GM12878 (cell line): ENCODE measurements at regions not wholly inside any gene's neighbourhood (a gene's known extent, or its start where the extent isn't known, plus 50 kb on each side); places are given as distances from the start of the nearest gene placed in this dataset.

Experiments used
- ATAC-seq: fragments of 200-7000 bp; cut with Tn5 transposase; 3 replicates; pipeline ENCODE4 v1.9.1; 2020; ENCODE audit warnings: mild to moderate bottlenecking, moderate library complexity
- BruUV-seq: library from RNA; stranded (reverse); fragments of 400-500 nt; replicated peaks from 2 replicates; lab custom pipeline; 2021; lab: Mats Ljungman, UMichigan
- CTCF ChIA-PET: fragments of 300-600 bp; sonication (Branson Sonifier 250); formaldehyde crosslinking; extraction: SDS; loops from one replicate; lab custom pipeline; 2021; ENCODE audit warnings: inconsistent platforms; lab: Yijun Ruan, JAX
- POLR2A ChIA-PET: fragments of 350-600 bp; formaldehyde crosslinking; extraction: SDS; loops from one replicate; lab custom pipeline; 2021; ENCODE audit warnings: inconsistent platforms; lab: Charles Lee
- RAD21 ChIA-PET: fragments of 300-600 bp; sonication (Branson Sonifier 250); formaldehyde crosslinking; loops from one replicate; lab custom pipeline; 2023; ENCODE audit warnings: antibody characterized with exemption; ENCODE audit not compliant: unreplicated experiment; lab: Charles Lee
- SMC1A ChIA-PET: fragments of 300-600 bp; sonication (Branson Sonifier 250); formaldehyde crosslinking; loops from one replicate; lab custom pipeline; 2023; ENCODE audit not compliant: unreplicated experiment, uncharacterized antibody; lab: Charles Lee
- DNase-seq: peaks from one replicate; pipeline ENCODE4 v3.0.0-alpha.2; 2011; ENCODE audit warnings: low read depth, low spot score
- FAIRE-seq: peaks from 3 replicates; lab custom pipeline; 2011; peaks lifted over from hg19 to GRCh38; lab: Jason Lieb, UNC
- H2AFZ ChIP-seq: 2 replicates; pipeline ENCODE4 v1.6.0; 2011; ENCODE audit warnings: low read depth, low read length, control low read depth; ENCODE audit not compliant: control insufficient read depth
- H3K27ac ChIP-seq: 2 replicates; pipeline ENCODE4 v1.5.1; 2011; ENCODE audit warnings: control low read depth; ENCODE audit not compliant: control insufficient read depth, insufficient read depth
- H3K27me3 ChIP-seq, 2 experiments: replicated peaks in 1 of 2; 2 replicates each; pipeline versions ENCODE4 v1.6.0 to v1.6.1; 2011; ENCODE audit warnings: low read length in 1 of 2; ENCODE audit not compliant: control insufficient read depth in 2 of 2, insufficient read depth in 2 of 2
- H3K36me3 ChIP-seq, 2 experiments: 2 replicates each; pipeline ENCODE4 v1.5.1; 2011; ENCODE audit warnings: low read length in 1 of 2; ENCODE audit not compliant: control insufficient read depth in 2 of 2, insufficient read depth in 2 of 2
- H3K4me1 ChIP-seq: 2 replicates; pipeline ENCODE4 v1.6.1; 2011; ENCODE audit warnings: mild to moderate bottlenecking, low read length, moderate library complexity, mixed read lengths; ENCODE audit not compliant: control insufficient read depth, insufficient read depth
- H3K4me2 ChIP-seq: 2 replicates; pipeline ENCODE4 v1.6.0; 2011; ENCODE audit warnings: control low read depth; ENCODE audit not compliant: control insufficient read depth, insufficient read depth
- H3K4me3 ChIP-seq: fragments of 200-600 bp; sonication (generic); 2 replicates; pipeline ENCODE4 v1.5.1; 2016
- H3K79me2 ChIP-seq: 2 replicates; pipeline ENCODE4 v1.6.0; 2011; ENCODE audit warnings: low read length; ENCODE audit not compliant: control insufficient read depth, insufficient read depth
- H3K9ac ChIP-seq: 2 replicates; pipeline ENCODE4 v1.8.0; 2011; ENCODE audit warnings: low read length, control low read depth, mixed read lengths; ENCODE audit not compliant: control insufficient read depth, insufficient read depth
- H3K9me3 ChIP-seq: replicated peaks from 3 replicates; pipeline ENCODE4 v1.5.1; 2011; ENCODE audit warnings: mild to moderate bottlenecking, low read length; ENCODE audit not compliant: control insufficient read depth, insufficient read depth
- H4K20me1 ChIP-seq: 2 replicates; pipeline ENCODE4 v1.6.0; 2011; ENCODE audit not compliant: control insufficient read depth, insufficient read depth
- CBFB ChIP-seq: IDR thresholded peaks from 2 replicates; pipeline ENCODE4 v1.6.1; 2016; ENCODE audit warnings: antibody characterized with exemption, low read depth
- EGR1 ChIP-seq, 2 experiments: IDR thresholded peaks; 1 replicate in 1 of 2; 2 replicates in 1 of 2; pipeline ENCODE4 v1.6.1; 2011 to 2012; ENCODE audit warnings: low read depth in 2 of 2, low read length in 2 of 2, borderline replicate concordance in 1 of 2, mild to moderate bottlenecking in 1 of 2, moderate library complexity in 1 of 2
- ELK1 ChIP-seq: IDR thresholded peaks from 2 replicates; pipeline ENCODE4 v1.6.1; 2012; ENCODE audit warnings: low read depth, low read length, improper control_type of control experiment
- NFIC ChIP-seq: IDR thresholded peaks from 2 replicates; pipeline ENCODE4 v1.6.1; 2012; ENCODE audit warnings: low read depth, mild to moderate bottlenecking, inconsistent platforms, low read length, moderate library complexity
- NR2F1 ChIP-seq: fragments of 450-650 bp; conservative IDR thresholded peaks from 2 replicates; pipeline ENCODE4 v1.6.1; 2017; ENCODE audit warnings: mild to moderate bottlenecking
- POLR2AphosphoS2 ChIP-seq: IDR thresholded peaks from 2 replicates; pipeline ENCODE4 v1.6.1; 2011; ENCODE audit warnings: low read depth, mild to moderate bottlenecking, low read length, improper control_type of control experiment, moderate library complexity
- RAD21 ChIP-seq: IDR thresholded peaks from 2 replicates; pipeline ENCODE4 v1.6.1; 2011; ENCODE audit warnings: mild to moderate bottlenecking, low read depth, low read length, moderate library complexity; ENCODE audit not compliant: insufficient read depth
- RUNX3 ChIP-seq: IDR thresholded peaks from 2 replicates; pipeline ENCODE4 v1.6.1; 2012; ENCODE audit warnings: low read length, inconsistent platforms
- SIX5 ChIP-seq: IDR thresholded peaks from 2 replicates; pipeline ENCODE4 v1.6.1; 2011; ENCODE audit warnings: mild to moderate bottlenecking, low read depth, low read length, moderate library complexity; ENCODE audit not compliant: severe bottlenecking
- SMC3 ChIP-seq: IDR thresholded peaks from 2 replicates; pipeline ENCODE4 v1.6.1; 2011; ENCODE audit warnings: low read length, improper control_type of control experiment, borderline replicate concordance
- SREBF2 ChIP-seq: IDR thresholded peaks from 2 replicates; pipeline ENCODE4 v1.6.1; 2012; ENCODE audit warnings: mild to moderate bottlenecking, low read length
- ZNF622 ChIP-seq: fragments of 450-650 bp; IDR thresholded peaks from 2 replicates; pipeline ENCODE4 v1.6.1; 2017; ENCODE audit warnings: mild to moderate bottlenecking, inconsistent platforms
- WGBS: methylation state at CpG from one replicate; pipeline ENCODE4 v1.1.6; 2016; ENCODE audit warnings: low lambda C conversion rate; ENCODE audit not compliant: insufficient replicate concordance, insufficient coverage; ENCODE audit errors: missing lambda C conversion rate; 5-methylcytosine and 5-hydroxymethylcytosine counted together
- in situ Hi-C: fragments of 300-500 bp; cut with MboI; formaldehyde crosslinking; loops from 9 replicates; pipeline ENCODE4 v1.14.3; 2018; ENCODE audit warnings: mixed read lengths
- intact Hi-C: fragments of 100-400 bp; cut with micrococcal nuclease; formaldehyde crosslinking; loops from one replicate; pipeline ENCODE4 v1.14.2; 2022; ENCODE audit not compliant: unreplicated experiment

- H3K9ac ChIP-seq: no peak overlapping the region
- intact Hi-C loops: no loop called here
- H3K36me3 ChIP-seq: no peaks in the 10 kb centered on the region
- in situ Hi-C loops: no loop called here
- no peaks in the 10 kb centered on the region for H3K79me2 ChIP-seq
- 4% methylated on average over 2 of the region's 2 CpGs for WGBS
- POLR2A ChIA-PET: no interaction called here
- TF ChIP-seq CBFB (no peak), RAD21 (no peak), ELK1 (no peak), SREBF2 (no peak), NR2F1 (no peak), SIX5 (no peak), EGR1 (IDR thresholded peaks at IDR 0.05; ENCODE audit: borderline replicate concordance in 1 of 2, low read depth in 2 of 2, low read length in 2 of 2) (no peak), POLR2AphosphoS2 (no peak), ZNF622 (no peak), NFIC (no peak), RUNX3 (no peak), SMC3 (no peak)
- no TSS peak for BruUV-seq
- CTCF ChIA-PET: no interaction called here
- no peaks in the 10 kb centered on the region for H3K4me1 ChIP-seq
- no peaks in the 10 kb centered on the region for H4K20me1 ChIP-seq
- H3K27ac ChIP-seq: no peak overlapping the region
- FAIRE-seq: no peak
- H3K27me3 ChIP-seq: no peaks in the 10 kb centered on the region
- SMC1A ChIA-PET: interaction anchor here (0.8 kb wide), 1 partner anchor 9 kb away, joined by 3 read pairs; no protein-coding TSS in a partner anchor
- no peak for DNase-seq
- H3K9me3 ChIP-seq: no peaks in the 10 kb centered on the region
- no peak overlapping the region for H3K4me2 ChIP-seq
- no peak for ATAC-seq
- RAD21 ChIA-PET: no interaction called here
- no peak overlapping the region for H2AFZ ChIP-seq
- no peak overlapping the region for H3K4me3 ChIP-seq
Measured at GRCh38 chr13:73585236-73585635, 526.4 kb downstream of the KLF5 start.
